A673 (cell line): ENCODE measurements at regions not wholly inside any gene's neighbourhood (a gene's known extent, or its start where the extent isn't known, plus 50 kb on each side); places are given as distances from the start of the nearest gene placed in this dataset.

Experiments used
- EZH2 ChIP-seq: fragments of 200-600 bp; sonication (generic); IDR thresholded peaks from 2 replicates; pipeline ENCODE4 v1.6.1; 2017; ENCODE audit warnings: borderline replicate concordance, low read depth, mild to moderate bottlenecking, mixed read lengths, antibody characterized with exemption, low read length; ENCODE audit not compliant: poor library complexity, severe bottlenecking
- TF ChIP-seq, protein P1 (sequence below): fragments of 300-800, 200-600 bp; sonication (generic); conservative IDR thresholded peaks from 2 replicates; pipeline ENCODE4 v1.5.1; 2017; ENCODE audit warnings: low read depth, mild to moderate bottlenecking, antibody characterized with exemption, low read length, moderate library complexity, mixed read lengths

GRCh38 chr20:18989736-18990474, 176.3 kb downstream of the SCP2D1 start:
- TF ChIP-seq, protein P1, sequence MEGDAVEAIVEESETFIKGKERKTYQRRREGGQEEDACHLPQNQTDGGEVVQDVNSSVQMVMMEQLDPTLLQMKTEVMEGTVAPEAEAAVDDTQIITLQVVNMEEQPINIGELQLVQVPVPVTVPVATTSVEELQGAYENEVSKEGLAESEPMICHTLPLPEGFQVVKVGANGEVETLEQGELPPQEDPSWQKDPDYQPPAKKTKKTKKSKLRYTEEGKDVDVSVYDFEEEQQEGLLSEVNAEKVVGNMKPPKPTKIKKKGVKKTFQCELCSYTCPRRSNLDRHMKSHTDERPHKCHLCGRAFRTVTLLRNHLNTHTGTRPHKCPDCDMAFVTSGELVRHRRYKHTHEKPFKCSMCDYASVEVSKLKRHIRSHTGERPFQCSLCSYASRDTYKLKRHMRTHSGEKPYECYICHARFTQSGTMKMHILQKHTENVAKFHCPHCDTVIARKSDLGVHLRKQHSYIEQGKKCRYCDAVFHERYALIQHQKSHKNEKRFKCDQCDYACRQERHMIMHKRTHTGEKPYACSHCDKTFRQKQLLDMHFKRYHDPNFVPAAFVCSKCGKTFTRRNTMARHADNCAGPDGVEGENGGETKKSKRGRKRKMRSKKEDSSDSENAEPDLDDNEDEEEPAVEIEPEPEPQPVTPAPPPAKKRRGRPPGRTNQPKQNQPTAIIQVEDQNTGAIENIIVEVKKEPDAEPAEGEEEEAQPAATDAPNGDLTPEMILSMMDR: no peak
- no peak for TF ChIP-seq EZH2
